ENCODE measurements at regions not wholly inside any gene's neighbourhood (a gene's known extent, or its start where the extent isn't known, plus 50 kb on each side); places are given as distances from the start of the nearest gene placed in this dataset.
"Not testable (repeated sequence)": the region's sequence is repeated elsewhere in the genome, so short reads cannot be mapped to it uniquely, and the experiment has no call there.

DNA sequence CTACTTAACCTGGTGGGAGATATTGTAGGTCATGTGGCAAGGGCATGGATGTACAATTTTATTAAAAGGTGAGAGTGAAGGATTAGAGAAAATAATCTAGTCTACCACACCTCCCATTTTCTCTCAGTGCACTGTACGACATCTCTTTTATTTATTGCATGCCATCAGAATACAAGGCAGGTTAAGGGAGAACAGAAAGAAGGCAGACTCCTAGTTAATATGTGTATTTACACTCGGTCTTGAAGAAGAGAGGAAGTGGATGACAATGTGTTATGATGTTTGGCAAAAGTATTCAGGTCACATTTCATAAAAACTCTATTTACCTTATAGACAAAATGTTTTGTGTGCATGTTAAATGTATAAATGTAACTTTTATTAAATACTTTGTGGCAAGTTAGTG, 306.1 kb downstream of the CTH start:
- no peak overlapping the region for H3K27ac ChIP-seq (ENCODE audit: low read depth, low read length, severe bottlenecking)
- no CpG with 5 or more reads among the region's 2 CpGs for WGBS, 2 experiments (ENCODE audit: insufficient coverage in 2 of 2)
- H3K4me3 ChIP-seq (ENCODE audit: extremely low read depth, insufficient read depth, low read length, poor library complexity, severe bottlenecking): no peak overlapping the region
- no peaks in the 10 kb centered on the region for H3K9me3 ChIP-seq (ENCODE audit: control insufficient read depth, low read length)
- H3K36me3 ChIP-seq (ENCODE audit: control insufficient read depth, insufficient read depth, low read length): no peaks in the 10 kb centered on the region
- H3K4me1 ChIP-seq (ENCODE audit: control insufficient read depth, insufficient read depth, low read length, poor library complexity, severe bottlenecking): no peaks in the 10 kb centered on the region

DNA sequence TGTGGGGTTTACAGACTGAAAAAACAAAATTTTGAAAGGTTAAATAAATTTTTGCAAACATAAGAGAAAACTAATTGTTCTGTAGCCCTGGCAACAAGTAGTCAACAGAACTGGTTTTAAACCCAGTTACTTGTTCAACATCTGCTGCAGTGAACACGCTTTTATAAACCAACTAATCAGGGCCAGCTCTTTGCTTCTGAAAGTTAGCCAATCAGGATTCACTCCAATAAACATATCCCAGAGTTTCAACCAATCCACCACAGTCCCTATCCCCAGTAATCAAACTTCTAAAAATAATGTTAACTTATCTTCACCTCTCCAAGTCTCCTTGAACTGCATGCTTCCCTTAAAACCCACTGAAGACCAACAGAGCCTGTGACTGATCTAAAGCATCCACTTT, 306.6 kb downstream of the CTH start:
- Histone ChIP-seq H3K9me3 (ENCODE audit: control insufficient read depth, low read length) (no peaks in the 10 kb centered on the region), H3K4me3 (ENCODE audit: extremely low read depth, insufficient read depth, low read length, poor library complexity, severe bottlenecking) (no peak overlapping the region), H3K4me1 (ENCODE audit: control insufficient read depth, insufficient read depth, low read length, poor library complexity, severe bottlenecking) (no peaks in the 10 kb centered on the region), H3K27ac (ENCODE audit: low read depth, low read length, severe bottlenecking) (no peak overlapping the region), H3K36me3 (ENCODE audit: control insufficient read depth, insufficient read depth, low read length) (no peaks in the 10 kb centered on the region)
- 69 to 100% methylated on average over 1 of the region's 1 CpG for WGBS, 2 experiments (ENCODE audit: insufficient coverage in 2 of 2)

DNA sequence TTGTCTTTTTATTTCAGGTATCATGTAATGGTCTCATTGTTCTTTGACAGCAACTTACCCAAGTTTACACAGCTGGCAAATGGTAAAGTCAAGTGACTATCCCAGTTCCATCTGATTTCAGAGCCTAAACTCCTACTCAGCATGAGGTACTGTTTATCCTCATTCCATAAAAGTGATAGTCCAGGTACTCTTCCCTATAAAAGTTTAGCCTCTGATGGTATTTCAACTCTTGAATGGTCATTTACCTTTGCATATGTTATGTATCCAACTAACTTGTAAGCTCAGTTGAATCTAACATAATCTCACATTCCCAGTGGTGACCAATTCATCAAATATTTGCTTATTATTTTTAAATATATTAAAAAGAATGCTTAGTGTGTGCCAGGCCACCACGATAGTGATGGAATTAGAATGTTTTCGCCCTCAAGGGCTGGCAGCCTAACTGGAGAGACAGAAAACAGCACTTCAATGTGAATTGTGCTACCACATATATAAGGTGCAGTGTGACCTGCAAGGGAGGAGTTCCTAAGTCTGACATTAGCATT, 307.1 kb downstream of the CTH start:
- Histone ChIP-seq H3K4me3 (ENCODE audit: extremely low read depth, insufficient read depth, low read length, poor library complexity, severe bottlenecking) (no peak overlapping the region), H3K36me3 (ENCODE audit: control insufficient read depth, insufficient read depth, low read length) (no peaks in the 10 kb centered on the region), H3K27ac (ENCODE audit: low read depth, low read length, severe bottlenecking) (no peak overlapping the region), H3K9me3 (ENCODE audit: control insufficient read depth, low read length) (no peaks in the 10 kb centered on the region), H3K4me1 (ENCODE audit: control insufficient read depth, insufficient read depth, low read length, poor library complexity, severe bottlenecking) (no peaks in the 10 kb centered on the region)
- 73 to 80% methylated on average over 1 to 2 of the region's 2 CpGs for WGBS, 2 experiments (ENCODE audit: insufficient coverage in 2 of 2)

DNA sequence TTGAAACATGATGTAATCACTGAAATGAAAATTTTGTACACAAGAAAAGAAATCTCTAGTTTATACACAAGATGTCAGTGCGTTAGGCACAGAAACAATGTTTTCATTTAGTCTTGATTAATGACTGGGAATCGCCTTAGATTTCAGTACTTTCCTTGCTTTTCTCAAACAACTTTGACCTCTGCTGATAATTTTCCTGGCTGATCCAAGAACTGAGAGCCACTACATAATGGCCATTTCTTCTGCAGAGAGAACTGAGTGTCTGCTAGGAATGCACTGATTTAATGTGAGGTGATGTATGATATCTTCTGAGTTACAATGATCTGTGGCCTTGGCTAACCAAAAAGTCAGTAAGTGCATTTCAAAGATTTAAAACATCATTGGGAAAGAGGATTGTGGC, 308.1 kb downstream of the CTH start:
- 90% methylated on average over 2 of the region's 2 CpGs; no CpG with 5 or more reads in 1 of the 2 experiments for WGBS, 2 experiments (ENCODE audit: insufficient coverage in 2 of 2)
- no peak overlapping the region for H3K27ac ChIP-seq (ENCODE audit: low read depth, low read length, severe bottlenecking)
- H3K4me1 ChIP-seq (ENCODE audit: control insufficient read depth, insufficient read depth, low read length, poor library complexity, severe bottlenecking): no peaks in the 10 kb centered on the region
- H3K9me3 ChIP-seq (ENCODE audit: control insufficient read depth, low read length): no peaks in the 10 kb centered on the region
- no peaks in the 10 kb centered on the region for H3K36me3 ChIP-seq (ENCODE audit: control insufficient read depth, insufficient read depth, low read length)
- no peak overlapping the region for H3K4me3 ChIP-seq (ENCODE audit: extremely low read depth, insufficient read depth, low read length, poor library complexity, severe bottlenecking)

DNA sequence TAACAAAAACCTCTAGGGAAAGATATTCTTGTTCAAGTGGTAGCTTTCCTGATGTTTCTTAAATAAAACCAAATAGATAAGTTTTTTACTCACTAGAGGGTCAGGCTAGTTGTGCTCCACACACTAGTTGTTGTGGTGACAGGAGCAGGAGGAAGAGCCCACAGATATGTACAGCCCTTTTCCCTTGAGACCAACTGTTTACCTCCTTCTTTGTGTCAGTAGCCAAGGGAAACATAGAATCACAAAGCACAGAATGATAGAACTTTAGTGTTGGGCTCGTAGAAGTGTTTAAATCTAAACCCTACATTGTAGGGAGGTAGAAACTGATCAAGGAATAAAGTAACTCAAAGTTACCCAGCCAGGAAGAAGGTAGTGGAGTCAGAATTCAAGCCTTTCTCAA, 309.0 kb downstream of the CTH start:
- Histone ChIP-seq H3K4me1 (ENCODE audit: control insufficient read depth, insufficient read depth, low read length, poor library complexity, severe bottlenecking) (no peaks in the 10 kb centered on the region), H3K4me3 (ENCODE audit: extremely low read depth, insufficient read depth, low read length, poor library complexity, severe bottlenecking) (no peak overlapping the region), H3K36me3 (ENCODE audit: control insufficient read depth, insufficient read depth, low read length) (no peaks in the 10 kb centered on the region), H3K9me3 (ENCODE audit: control insufficient read depth, low read length) (no peaks in the 10 kb centered on the region), H3K27ac (ENCODE audit: low read depth, low read length, severe bottlenecking) (no peak overlapping the region)
- no CpG with 5 or more reads among the region's 1 CpG for WGBS, 2 experiments (ENCODE audit: insufficient coverage in 2 of 2)

DNA sequence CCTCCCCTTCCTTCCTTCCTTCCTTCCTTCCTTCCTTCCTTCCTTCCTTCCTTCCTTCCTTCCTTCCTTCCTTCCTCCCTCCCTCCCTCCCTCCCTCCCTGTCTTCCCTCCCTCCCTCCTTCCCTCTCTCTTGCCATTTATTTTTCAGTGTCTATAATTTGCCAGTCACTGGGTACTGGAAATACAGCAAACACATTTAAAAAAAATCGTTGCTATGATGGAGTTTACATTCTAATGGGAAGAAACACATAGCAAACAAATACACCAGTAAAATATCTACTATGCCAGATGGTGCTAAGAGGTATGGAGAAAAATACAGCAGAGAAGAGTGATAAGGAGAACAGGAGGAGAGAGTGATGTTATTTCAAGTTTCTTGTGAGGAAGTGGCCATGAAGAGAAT, 309.5 kb downstream of the CTH start:
- no CpG with 5 or more reads among the region's 1 CpG for WGBS, 2 experiments (ENCODE audit: insufficient coverage in 2 of 2)
- Histone ChIP-seq H3K4me1 (ENCODE audit: control insufficient read depth, insufficient read depth, low read length, poor library complexity, severe bottlenecking) (no peaks in the 10 kb centered on the region), H3K27ac (ENCODE audit: low read depth, low read length, severe bottlenecking) (no peak overlapping the region), H3K4me3 (ENCODE audit: extremely low read depth, insufficient read depth, low read length, poor library complexity, severe bottlenecking) (no peak overlapping the region), H3K9me3 (ENCODE audit: control insufficient read depth, low read length) (no peaks in the 10 kb centered on the region), H3K36me3 (ENCODE audit: control insufficient read depth, insufficient read depth, low read length) (no peaks in the 10 kb centered on the region)

DNA sequence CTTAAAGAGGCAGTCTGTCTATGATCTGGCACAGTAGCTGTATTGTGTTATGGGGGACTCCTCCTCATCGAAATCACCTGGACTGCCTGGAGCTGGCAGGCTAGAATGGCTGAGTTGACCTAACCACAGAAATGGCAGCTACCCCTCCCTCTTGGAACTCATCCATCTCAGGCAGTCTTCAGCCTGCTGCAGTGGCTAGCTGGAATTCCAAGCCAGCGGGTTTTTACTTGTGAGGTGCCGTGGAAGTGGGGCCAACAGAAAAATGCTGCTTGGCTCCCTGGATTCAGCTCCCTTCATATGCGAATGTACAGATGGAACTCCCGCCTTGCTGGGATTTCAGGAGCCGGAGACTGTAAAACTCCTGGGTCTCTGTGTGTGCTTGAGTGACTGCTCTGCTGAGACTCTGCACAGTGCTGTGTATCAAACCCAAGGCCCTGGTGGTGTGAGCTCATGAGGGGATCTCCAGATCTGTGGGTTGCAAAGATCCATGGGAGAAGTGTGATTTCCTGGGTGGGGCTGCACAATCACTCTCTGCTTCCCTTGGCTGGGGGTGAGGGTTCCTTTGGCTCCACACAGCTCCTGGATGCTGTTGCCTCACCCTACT, 316.9 kb downstream of the CTH start:
- Histone ChIP-seq H3K4me1 (ENCODE audit: control insufficient read depth, insufficient read depth, low read length, poor library complexity, severe bottlenecking) (no peaks in the 10 kb centered on the region), H3K27ac (ENCODE audit: low read depth, low read length, severe bottlenecking) (no peak overlapping the region), H3K9me3 (ENCODE audit: control insufficient read depth, low read length) (no peaks in the 10 kb centered on the region), H3K4me3 (ENCODE audit: extremely low read depth, insufficient read depth, low read length, poor library complexity, severe bottlenecking) (no peak overlapping the region), H3K36me3 (ENCODE audit: control insufficient read depth, insufficient read depth, low read length) (no peaks in the 10 kb centered on the region)
- 77 to 80% methylated on average over 6 of the region's 6 CpGs for WGBS, 2 experiments (ENCODE audit: insufficient coverage in 2 of 2)

DNA sequence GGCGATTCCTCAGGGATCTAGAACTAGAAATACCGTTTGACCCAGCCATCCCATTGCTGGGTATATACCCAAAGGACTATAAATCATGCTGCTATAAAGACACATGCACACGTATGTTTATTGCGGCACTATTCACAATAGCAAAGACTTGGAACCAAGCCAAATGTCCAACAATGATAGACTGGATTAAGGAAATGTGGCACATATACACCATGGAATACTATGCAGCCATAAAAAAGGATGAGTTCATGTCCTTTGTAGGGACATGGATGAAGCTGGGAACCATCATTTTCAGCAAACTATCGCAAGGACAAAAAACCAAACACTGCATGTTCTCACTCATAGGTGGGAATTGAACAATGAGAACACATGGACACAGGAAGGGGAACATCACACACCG, 311.1 kb downstream of the PTGER3 start:
- H3K9me3 ChIP-seq (ENCODE audit: control insufficient read depth, low read length); H3K36me3 ChIP-seq (ENCODE audit: control insufficient read depth, insufficient read depth, low read length); H3K4me1 ChIP-seq (ENCODE audit: control insufficient read depth, insufficient read depth, low read length, poor library complexity, severe bottlenecking); H3K4me3 ChIP-seq (ENCODE audit: extremely low read depth, insufficient read depth, low read length, poor library complexity, severe bottlenecking); H3K27ac ChIP-seq (ENCODE audit: low read depth, low read length, severe bottlenecking): not testable (repeated sequence)
- no CpG with 5 or more reads among the region's 6 CpGs for WGBS, 2 experiments (ENCODE audit: insufficient coverage in 2 of 2)

DNA sequence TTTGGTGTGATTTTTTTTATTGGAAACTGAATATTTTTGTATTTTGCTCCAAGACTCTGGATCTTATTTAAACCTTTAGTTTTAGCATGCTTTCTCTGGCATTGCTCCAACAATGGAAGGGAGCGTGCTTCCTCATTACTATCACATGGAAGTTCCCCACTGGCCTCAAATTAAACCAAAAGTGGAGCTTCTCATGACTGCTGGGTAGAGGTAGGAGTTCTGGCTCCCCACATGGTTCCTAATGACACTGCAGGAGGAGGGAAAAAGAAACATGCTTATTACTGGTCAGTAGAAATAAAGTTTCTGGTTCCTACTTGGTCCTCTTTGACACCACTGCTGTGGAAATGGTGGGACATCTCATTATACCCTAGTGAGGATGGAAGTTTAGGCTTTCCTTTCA, 310.5 kb downstream of the PTGER3 start:
- H3K27ac ChIP-seq (ENCODE audit: low read depth, low read length, severe bottlenecking): no peak overlapping the region
- no CpG with 5 or more reads among the region's 1 CpG for WGBS, 2 experiments (ENCODE audit: insufficient coverage in 2 of 2)
- H3K4me3 ChIP-seq (ENCODE audit: extremely low read depth, insufficient read depth, low read length, poor library complexity, severe bottlenecking): no peak overlapping the region
- no peaks in the 10 kb centered on the region for H3K4me1 ChIP-seq (ENCODE audit: control insufficient read depth, insufficient read depth, low read length, poor library complexity, severe bottlenecking)
- H3K9me3 ChIP-seq (ENCODE audit: control insufficient read depth, low read length): no peaks in the 10 kb centered on the region
- H3K36me3 ChIP-seq (ENCODE audit: control insufficient read depth, insufficient read depth, low read length): no peaks in the 10 kb centered on the region

DNA sequence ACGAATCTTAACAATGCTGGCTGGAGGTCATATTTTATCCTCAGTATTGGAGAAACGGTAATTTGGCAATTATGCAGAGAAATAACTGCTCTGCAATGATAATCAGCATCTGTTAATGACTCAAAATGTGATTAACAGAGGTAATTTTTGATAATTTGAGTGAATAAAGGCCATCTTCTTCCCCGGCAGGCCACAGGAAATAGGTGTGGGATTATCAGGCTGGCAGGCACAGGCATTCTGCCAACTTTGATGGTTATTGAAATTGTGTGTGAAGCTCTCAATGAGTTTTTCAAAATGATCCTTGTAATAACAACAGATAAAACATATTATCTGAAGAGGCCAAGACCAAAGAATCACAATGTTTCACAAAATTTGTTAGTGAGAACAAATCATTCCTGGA, 309.0 kb downstream of the PTGER3 start:
- no peak overlapping the region for H3K27ac ChIP-seq (ENCODE audit: low read depth, low read length, severe bottlenecking)
- no peak overlapping the region for H3K4me3 ChIP-seq (ENCODE audit: extremely low read depth, insufficient read depth, low read length, poor library complexity, severe bottlenecking)
- WGBS, 2 experiments (ENCODE audit: insufficient coverage in 2 of 2): 85 to 100% methylated on average over 2 of the region's 3 CpGs
- no peaks in the 10 kb centered on the region for H3K36me3 ChIP-seq (ENCODE audit: control insufficient read depth, insufficient read depth, low read length)
- no peaks in the 10 kb centered on the region for H3K9me3 ChIP-seq (ENCODE audit: control insufficient read depth, low read length)
- no peaks in the 10 kb centered on the region for H3K4me1 ChIP-seq (ENCODE audit: control insufficient read depth, insufficient read depth, low read length, poor library complexity, severe bottlenecking)

DNA sequence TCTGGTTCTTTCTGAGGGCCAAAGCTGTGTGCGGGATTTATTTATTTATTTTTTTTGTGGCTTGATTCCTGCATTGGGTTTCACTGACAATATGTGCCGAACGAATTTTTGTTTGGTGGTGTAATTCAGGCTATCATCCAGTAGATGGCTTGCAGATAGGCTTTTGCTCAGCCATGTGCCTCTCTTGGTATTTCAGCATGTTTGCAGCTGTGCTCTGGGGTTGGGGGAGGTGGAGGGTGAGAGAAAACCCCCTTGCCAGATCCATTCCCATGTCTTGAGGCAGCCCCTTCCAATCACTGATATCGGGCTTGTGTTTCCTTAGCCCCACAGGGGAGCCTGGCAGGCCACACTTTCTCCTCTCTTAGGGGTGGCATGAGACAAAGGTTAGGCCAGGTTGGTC, 302.4 kb downstream of the PTGER3 start:
- Histone ChIP-seq H3K27ac (ENCODE audit: low read depth, low read length, severe bottlenecking) (no peak overlapping the region), H3K9me3 (ENCODE audit: control insufficient read depth, low read length) (peaks cover 10% of the 10 kb centered on the region), H3K36me3 (ENCODE audit: control insufficient read depth, insufficient read depth, low read length) (no peaks in the 10 kb centered on the region), H3K4me3 (ENCODE audit: extremely low read depth, insufficient read depth, low read length, poor library complexity, severe bottlenecking) (no peak overlapping the region), H3K4me1 (ENCODE audit: control insufficient read depth, insufficient read depth, low read length, poor library complexity, severe bottlenecking) (no peaks in the 10 kb centered on the region)
- 55 to 65% methylated on average over 3 to 4 of the region's 4 CpGs for WGBS, 2 experiments (ENCODE audit: insufficient coverage in 2 of 2)
